Omental fat pad (tissue), 3 donors: ENCODE measurements at regions not wholly inside any gene's neighbourhood (a gene's known extent, or its start where the extent isn't known, plus 50 kb on each side); places are given as distances from the start of the nearest gene placed in this dataset.

Experiments used
- ATAC-seq: fragments of 150-250 bp; one replicate; pipeline ENCODE4 v1.9.1; 2016; ENCODE audit warnings: mild to moderate bottlenecking, moderate library complexity; ENCODE audit not compliant: low FRiP score
- DNase-seq: peaks from one replicate; pipeline ENCODE4 v3.0.0-alpha.2; 2019; ENCODE audit warnings: low spot score
- TF ChIP-seq, protein P1 (sequence below), 3 donors: fragments of 450-650 bp; IDR thresholded peaks; one replicate each; pipeline ENCODE4 v1.5.1; 2016 to 2017; ENCODE audit warnings: antibody characterized with exemption in 3 of 3, mild to moderate bottlenecking in 3 of 3, moderate library complexity in 2 of 3

DNA sequence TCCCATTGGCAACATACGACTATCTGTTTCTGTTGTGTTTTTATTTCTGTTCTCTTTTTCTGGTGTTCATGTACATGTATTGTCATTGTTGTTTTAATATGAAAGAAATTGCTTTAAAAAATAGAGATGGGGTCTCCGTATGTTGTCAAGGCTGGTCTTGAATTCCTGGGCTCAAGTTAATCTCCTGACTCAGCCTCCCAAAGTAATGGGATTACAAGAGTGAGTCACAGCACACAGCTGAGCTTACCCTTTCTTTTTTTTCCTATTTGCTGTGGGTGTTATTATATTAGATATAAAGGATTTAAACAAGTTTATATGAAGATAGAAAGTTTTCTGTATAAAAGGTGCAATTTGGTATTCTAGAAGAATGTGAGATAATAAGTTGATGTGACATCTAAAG lies 554.6 kb downstream of the DSC3 start:
- DNase-seq (no peak), ATAC-seq (no peak)

DNA sequence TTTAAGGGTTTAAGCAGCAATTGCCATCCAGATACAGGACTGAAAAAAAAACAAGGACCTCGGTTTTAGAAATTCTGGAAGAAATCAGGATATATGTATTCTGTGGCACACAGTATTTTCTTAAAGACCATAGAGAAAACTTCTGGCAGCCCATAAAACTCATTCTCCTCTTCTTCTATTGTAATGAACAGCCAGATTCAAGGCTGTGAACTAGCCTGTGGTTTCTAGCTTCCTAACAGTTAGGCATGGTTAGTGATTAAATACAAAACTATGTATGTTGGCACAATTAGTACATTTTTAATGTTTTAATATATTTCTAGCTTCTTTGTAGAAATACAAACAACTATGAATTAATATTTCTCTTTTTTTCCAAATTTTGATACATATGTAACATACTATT lies 555.7 kb downstream of the DSC3 start:
- DNase-seq (no peak), ATAC-seq (no peak)
- TF ChIP-seq, protein P1, sequence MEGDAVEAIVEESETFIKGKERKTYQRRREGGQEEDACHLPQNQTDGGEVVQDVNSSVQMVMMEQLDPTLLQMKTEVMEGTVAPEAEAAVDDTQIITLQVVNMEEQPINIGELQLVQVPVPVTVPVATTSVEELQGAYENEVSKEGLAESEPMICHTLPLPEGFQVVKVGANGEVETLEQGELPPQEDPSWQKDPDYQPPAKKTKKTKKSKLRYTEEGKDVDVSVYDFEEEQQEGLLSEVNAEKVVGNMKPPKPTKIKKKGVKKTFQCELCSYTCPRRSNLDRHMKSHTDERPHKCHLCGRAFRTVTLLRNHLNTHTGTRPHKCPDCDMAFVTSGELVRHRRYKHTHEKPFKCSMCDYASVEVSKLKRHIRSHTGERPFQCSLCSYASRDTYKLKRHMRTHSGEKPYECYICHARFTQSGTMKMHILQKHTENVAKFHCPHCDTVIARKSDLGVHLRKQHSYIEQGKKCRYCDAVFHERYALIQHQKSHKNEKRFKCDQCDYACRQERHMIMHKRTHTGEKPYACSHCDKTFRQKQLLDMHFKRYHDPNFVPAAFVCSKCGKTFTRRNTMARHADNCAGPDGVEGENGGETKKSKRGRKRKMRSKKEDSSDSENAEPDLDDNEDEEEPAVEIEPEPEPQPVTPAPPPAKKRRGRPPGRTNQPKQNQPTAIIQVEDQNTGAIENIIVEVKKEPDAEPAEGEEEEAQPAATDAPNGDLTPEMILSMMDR (IDR thresholded peaks at IDR 0.05): no peak

More for the DNA sequence above, 554.6 kb downstream of the DSC3 start:
- TF ChIP-seq, protein P1 (IDR thresholded peaks at IDR 0.05): no peak

DNA sequence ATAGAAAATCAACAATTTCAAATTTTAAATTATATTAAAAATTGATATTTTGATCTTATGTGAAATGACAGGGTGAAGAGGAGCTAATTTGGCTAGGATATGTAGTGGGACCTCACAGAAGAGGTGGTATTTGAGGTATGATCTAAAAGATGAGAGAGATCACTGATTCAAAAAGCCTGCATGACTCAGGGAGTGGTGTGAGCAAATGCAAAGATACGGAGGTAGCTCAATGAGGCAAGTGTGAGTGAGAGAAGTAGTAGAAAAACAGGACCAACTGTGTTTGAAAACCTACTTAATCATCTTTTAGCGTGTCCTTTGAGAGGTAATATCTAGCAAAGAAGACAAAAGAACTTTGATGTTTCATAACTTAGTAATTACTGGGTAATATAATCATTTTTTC lies 557.5 kb downstream of the DSC3 start:
- ATAC-seq: no peak
- TF ChIP-seq, protein P1 (IDR thresholded peaks at IDR 0.05): no peak
- DNase-seq: no peak

DNA sequence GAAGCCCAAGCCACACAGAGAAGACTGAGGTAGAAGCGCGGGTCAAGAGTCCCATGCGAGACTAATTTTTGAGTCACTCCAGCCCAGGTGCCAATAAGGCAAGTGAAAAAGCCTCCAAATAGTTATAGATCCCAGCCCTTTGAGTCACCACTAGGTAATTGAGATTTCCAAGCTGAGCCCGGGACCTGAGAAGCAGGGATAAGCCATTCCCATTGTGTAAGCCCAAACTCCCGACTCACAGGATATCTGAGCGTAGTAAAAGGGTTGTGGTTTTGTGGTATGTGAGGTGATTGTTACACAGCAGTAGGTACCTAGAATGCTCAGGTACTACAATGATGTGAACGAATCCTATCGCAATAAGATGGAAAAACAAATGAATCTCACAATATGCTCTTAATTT lies 560.7 kb downstream of the DSC3 start:
- TF ChIP-seq, protein P1 (IDR thresholded peaks at IDR 0.05): no peak
- DNase-seq (no peak), ATAC-seq (no peak)

DNA sequence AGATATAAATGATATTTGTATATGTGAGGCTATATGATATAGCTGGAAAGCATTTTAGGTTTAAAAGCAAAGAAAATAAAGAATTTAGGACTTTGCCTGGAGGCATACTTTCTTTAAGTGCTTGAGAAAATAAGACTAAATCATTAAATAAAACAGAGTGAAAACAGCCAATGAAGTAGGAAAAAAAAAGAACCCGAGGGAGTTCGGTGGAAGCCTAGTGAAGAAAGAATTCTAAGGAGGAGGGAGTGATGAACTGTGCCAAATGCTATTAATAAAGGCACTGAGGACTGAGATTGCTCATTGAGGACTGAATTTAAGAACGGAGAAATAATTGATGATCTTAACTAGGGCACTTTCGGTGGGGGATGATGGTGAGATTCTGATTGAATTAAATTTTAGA lies 573.5 kb downstream of the DSC3 start:
- TF ChIP-seq, protein P1 (IDR thresholded peaks at IDR 0.05): no peak
- ATAC-seq: no peak

DNA sequence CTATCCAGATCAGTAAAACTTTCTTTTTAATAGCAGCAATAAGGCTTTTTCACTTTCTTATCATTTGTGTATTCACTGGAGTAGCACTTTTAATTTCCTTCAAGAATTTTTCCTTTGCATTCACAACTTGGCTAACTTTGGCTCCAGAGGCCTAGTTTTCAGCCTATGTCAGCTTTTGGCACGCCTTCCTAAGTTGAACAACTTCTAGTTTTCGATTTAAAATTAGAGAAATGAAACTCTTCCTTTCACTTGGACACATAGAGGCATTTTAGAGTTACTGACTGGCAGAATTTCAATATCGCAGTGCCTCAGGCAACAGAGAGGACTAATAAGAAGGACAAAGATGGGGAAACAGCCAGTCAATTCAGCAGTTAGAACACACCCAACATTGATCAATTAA lies 577.4 kb downstream of the DSC3 start:
- DNase-seq: no peak
- no peak for ATAC-seq
- TF ChIP-seq, protein P1 (IDR thresholded peaks at IDR 0.05): no peak

More for the DNA sequence above, 573.5 kb downstream of the DSC3 start:
- DNase-seq: no peak

DNA sequence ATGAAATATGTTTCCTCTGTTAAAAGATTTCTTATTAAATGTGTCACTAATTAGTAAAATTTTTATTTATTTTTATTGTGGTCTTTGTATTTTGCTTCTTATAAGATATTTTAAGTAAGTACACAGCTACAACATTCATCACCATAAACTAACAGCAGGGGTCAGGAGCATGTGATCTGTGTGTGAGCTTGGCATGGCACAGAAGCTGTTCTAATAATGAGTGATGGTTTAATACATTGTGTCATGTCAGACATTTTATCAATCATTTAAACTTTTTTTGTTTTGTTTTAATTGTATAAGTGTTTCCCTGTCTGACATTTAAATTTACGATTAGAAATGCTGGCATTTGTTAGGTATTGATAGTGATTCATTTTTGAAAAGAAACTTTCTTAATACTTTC lies 585.4 kb downstream of the DSC3 start:
- TF ChIP-seq, protein P1 (IDR thresholded peaks at IDR 0.05): no peak
- no peak for DNase-seq
- ATAC-seq: no peak
